CD8-positive, alpha-beta memory T cell (primary cell): ENCODE measurements at regions not wholly inside any gene's neighbourhood (a gene's known extent, or its start where the extent isn't known, plus 50 kb on each side); places are given as distances from the start of the nearest gene placed in this dataset.

Experiments
- CTCF ChIA-PET: fragments of 350-600 bp; sonication (Branson Sonifier 250); formaldehyde crosslinking; loops from one replicate; lab custom pipeline; 2021; ENCODE audit warnings: antibody characterized with exemption; lab: Charles Lee
- POLR2A ChIA-PET: fragments of 350-600 bp; sonication (Branson Sonifier 250); formaldehyde crosslinking; loops from one replicate; lab custom pipeline; 2021; ENCODE audit warnings: antibody characterized with exemption; lab: Charles Lee
- DNase-seq, 5 donors: peaks; one replicate each; pipeline versions ENCODE4 v3.0.0 to v3.0.0-alpha.2; 2020 to 2022; ENCODE audit warnings: mixed read lengths in 1 of 5
- H3K27ac ChIP-seq: one replicate; pipeline ENCODE4 v1.7.0; 2013; ENCODE audit warnings: low read depth, mild to moderate bottlenecking, low read length, moderate library complexity
- H3K27me3 ChIP-seq: 2 replicates; pipeline ENCODE4 v1.7.0; 2013; ENCODE audit warnings: low read length, mild to moderate bottlenecking; ENCODE audit not compliant: insufficient read depth, poor library complexity, severe bottlenecking
- H3K36me3 ChIP-seq: 2 replicates; pipeline ENCODE4 v1.7.0; 2013; ENCODE audit warnings: mild to moderate bottlenecking, low read length, moderate library complexity; ENCODE audit not compliant: insufficient read depth
- H3K4me1 ChIP-seq: 2 replicates; pipeline ENCODE4 v1.7.0; 2013; ENCODE audit warnings: mild to moderate bottlenecking, low read length, moderate library complexity; ENCODE audit not compliant: insufficient read depth
- H3K4me3 ChIP-seq: 2 replicates; pipeline ENCODE4 v1.7.0; 2013; ENCODE audit warnings: mild to moderate bottlenecking, low read length
- H3K9me3 ChIP-seq: 2 replicates; pipeline ENCODE4 v1.7.0; 2013; ENCODE audit warnings: mild to moderate bottlenecking, low read length
- H3K27ac Mint-ChIP-seq, 8 donors: one replicate each; pipeline ENCODE4 v1.8.0; 2020 to 2021; ENCODE audit warnings: mixed read lengths in 8 of 8, mild to moderate bottlenecking in 6 of 8, inconsistent platforms in 3 of 8, moderate library complexity in 3 of 8
- H3K27me3 Mint-ChIP-seq, 2 donors: one replicate each; pipeline ENCODE4 v1.8.0; 2020 to 2021; ENCODE audit warnings: mixed read lengths in 2 of 2, mild to moderate bottlenecking in 1 of 2, moderate library complexity in 1 of 2
- H3K36me3 Mint-ChIP-seq, 3 donors: one replicate each; pipeline ENCODE4 v1.8.0; 2020 to 2021; ENCODE audit warnings: mixed read lengths in 3 of 3, inconsistent platforms in 1 of 3, mild to moderate bottlenecking in 1 of 3
- H3K4me1 Mint-ChIP-seq, 3 donors: one replicate each; pipeline ENCODE4 v1.8.0; 2020 to 2021; ENCODE audit warnings: mixed read lengths in 3 of 3, inconsistent platforms in 1 of 3, mild to moderate bottlenecking in 1 of 3
- H3K4me3 Mint-ChIP-seq, 7 donors: one replicate each; pipeline ENCODE4 v1.8.0; 2020 to 2021; ENCODE audit warnings: mixed read lengths in 7 of 7, mild to moderate bottlenecking in 6 of 7, moderate library complexity in 4 of 7, inconsistent platforms in 2 of 7
- H3K9me3 Mint-ChIP-seq, 5 donors: one replicate each; pipeline ENCODE4 v1.8.0; 2020 to 2022; ENCODE audit warnings: mixed read lengths in 5 of 5, mild to moderate bottlenecking in 3 of 5, moderate library complexity in 2 of 5, inconsistent platforms in 1 of 5

GRCh38 chr2:238573065-238573778 is 146.5 kb downstream of the ASB1 start:
- no peak overlapping the region for H3K4me3 ChIP-seq
- Mint-ChIP-seq H3K4me1 (no peaks in the 10 kb centered on the region), H3K27ac (no peak overlapping the region), H3K9me3 (peaks cover 0 to 1% (median 0%) of the 10 kb centered on the region in 5 donors), H3K27me3 (peaks cover 0 to 2% of the 10 kb centered on the region in 2 donors), H3K4me3 (no peak overlapping the region), H3K36me3 (no peaks in the 10 kb centered on the region)
- H3K27ac ChIP-seq = no peak overlapping the region
- CTCF ChIA-PET = no interaction called here
- no peak for DNase-seq
- no peaks in the 10 kb centered on the region for H3K4me1 ChIP-seq
- no peaks in the 10 kb centered on the region for H3K9me3 ChIP-seq
- no peaks in the 10 kb centered on the region for H3K27me3 ChIP-seq
- POLR2A ChIA-PET = no interaction called here
- no peaks in the 10 kb centered on the region for H3K36me3 ChIP-seq

GRCh38 chr2:238573916-238574315 is 147.2 kb downstream of the ASB1 start:
- H3K4me1 ChIP-seq = no peaks in the 10 kb centered on the region
- CTCF ChIA-PET = no interaction called here
- no peak for DNase-seq
- Mint-ChIP-seq H3K36me3 (no peaks in the 10 kb centered on the region), H3K4me1 (no peaks in the 10 kb centered on the region), H3K9me3 (peaks cover 0 to 1% (median 0%) of the 10 kb centered on the region in 5 donors), H3K27me3 (peaks cover 0 to 2% of the 10 kb centered on the region in 2 donors), H3K27ac (no peak overlapping the region), H3K4me3 (no peak overlapping the region)
- H3K36me3 ChIP-seq = no peaks in the 10 kb centered on the region
- no peak overlapping the region for H3K4me3 ChIP-seq
- H3K27me3 ChIP-seq = no peaks in the 10 kb centered on the region
- H3K9me3 ChIP-seq = no peaks in the 10 kb centered on the region
- POLR2A ChIA-PET = no interaction called here
- H3K27ac ChIP-seq = no peak overlapping the region

GRCh38 chr2:238574490-238575271 is 148.0 kb downstream of the ASB1 start:
- no peak overlapping the region for H3K27ac ChIP-seq
- Mint-ChIP-seq H3K27me3 (peaks cover 3 to 6% of the 10 kb centered on the region in 2 donors), H3K36me3 (no peaks in the 10 kb centered on the region), H3K4me1 (no peaks in the 10 kb centered on the region), H3K9me3 (peaks cover 0 to 2% (median 0%) of the 10 kb centered on the region in 5 donors), H3K4me3 (no peak overlapping the region), H3K27ac (no peak overlapping the region)
- ChIA-PET POLR2A (no interaction called here), CTCF (no interaction called here)
- no peaks in the 10 kb centered on the region for H3K9me3 ChIP-seq
- H3K36me3 ChIP-seq = no peaks in the 10 kb centered on the region
- no peak for DNase-seq
- H3K27me3 ChIP-seq = no peaks in the 10 kb centered on the region
- no peak overlapping the region for H3K4me3 ChIP-seq
- H3K4me1 ChIP-seq = no peaks in the 10 kb centered on the region

GRCh38 chr2:238576674-238577073 is 149.9 kb downstream of the ASB1 start:
- peaks cover 0 to 3% (median 0%) of the 10 kb centered on the region in 5 donors for H3K9me3 Mint-ChIP-seq
- no peaks in the 10 kb centered on the region for H3K4me1 Mint-ChIP-seq
- no peak for DNase-seq
- ChIA-PET POLR2A (no interaction called here), CTCF (no interaction called here)
- no peaks in the 10 kb centered on the region for H3K27me3 ChIP-seq
- no peak overlapping the region for H3K27ac Mint-ChIP-seq
- H3K9me3 ChIP-seq = no peaks in the 10 kb centered on the region
- peaks cover 7 to 12% of the 10 kb centered on the region in 2 donors for H3K27me3 Mint-ChIP-seq
- no peaks in the 10 kb centered on the region for H3K36me3 Mint-ChIP-seq
- no peak overlapping the region for H3K4me3 Mint-ChIP-seq
- no peaks in the 10 kb centered on the region for H3K36me3 ChIP-seq
- no peaks in the 10 kb centered on the region for H3K4me1 ChIP-seq
- no peak overlapping the region for H3K27ac ChIP-seq
- no peak overlapping the region for H3K4me3 ChIP-seq

GRCh38 chr2:238578256-238578655 is 151.5 kb downstream of the ASB1 start:
- H3K27me3 ChIP-seq = no peaks in the 10 kb centered on the region
- Mint-ChIP-seq H3K9me3 (peaks cover 0 to 3% (median 0%) of the 10 kb centered on the region in 5 donors), H3K27me3 (peaks cover 7 to 12% of the 10 kb centered on the region in 2 donors), H3K27ac (no peak overlapping the region), H3K4me1 (no peaks in the 10 kb centered on the region), H3K36me3 (no peaks in the 10 kb centered on the region), H3K4me3 (no peak overlapping the region)
- no peaks in the 10 kb centered on the region for H3K36me3 ChIP-seq
- no peak overlapping the region for H3K4me3 ChIP-seq
- no peak for DNase-seq
- no peaks in the 10 kb centered on the region for H3K4me1 ChIP-seq
- no peak overlapping the region for H3K27ac ChIP-seq
- ChIA-PET CTCF (no interaction called here), POLR2A (no interaction called here)
- H3K9me3 ChIP-seq = no peaks in the 10 kb centered on the region

- Mint-ChIP-seq H3K36me3 (no peaks in the 10 kb centered on the region), H3K27me3 (peaks cover 6 to 12% of the 10 kb centered on the region in 2 donors), H3K4me1 (no peaks in the 10 kb centered on the region), H3K9me3 (peaks cover 0 to 3% (median 0%) of the 10 kb centered on the region in 5 donors), H3K4me3 (no peak overlapping the region), H3K27ac (no peak overlapping the region)
- POLR2A ChIA-PET = no interaction called here
- no peak overlapping the region for H3K27ac ChIP-seq
- H3K27me3 ChIP-seq = no peaks in the 10 kb centered on the region
- CTCF ChIA-PET = interaction anchor here (0.6 kb wide), 1 partner anchor 12 kb away, joined by 3 read pairs; no protein-coding TSS in a partner anchor
- H3K9me3 ChIP-seq = no peaks in the 10 kb centered on the region
- H3K4me3 ChIP-seq = no peak overlapping the region
- H3K4me1 ChIP-seq = no peaks in the 10 kb centered on the region
- no peaks in the 10 kb centered on the region for H3K36me3 ChIP-seq
- no peak for DNase-seq
Observed at GRCh38 chr2:238580486-238580885, 153.8 kb downstream of the ASB1 start.

- CTCF ChIA-PET = no interaction called here
- H3K27me3 Mint-ChIP-seq = peaks cover 6 to 12% of the 10 kb centered on the region in 2 donors
- no peaks in the 10 kb centered on the region for H3K27me3 ChIP-seq
Observed at GRCh38 chr2:238581126-238581525, 154.4 kb downstream of the ASB1 start.

GRCh38 chr2:238582159-238582558 is 155.4 kb downstream of the ASB1 start:
- CTCF ChIA-PET = no interaction called here
- H3K27ac Mint-ChIP-seq = no peak overlapping the region

More at GRCh38 chr2:238581126-238581525, 154.4 kb downstream of the ASB1 start:
- no peaks in the 10 kb centered on the region for H3K4me1 ChIP-seq
- Mint-ChIP-seq H3K4me3 (no peak overlapping the region), H3K9me3 (peaks cover 0 to 2% (median 0%) of the 10 kb centered on the region in 5 donors), H3K36me3 (no peaks in the 10 kb centered on the region), H3K27ac (no peak overlapping the region), H3K4me1 (no peaks in the 10 kb centered on the region)
- no peak for DNase-seq
- no peaks in the 10 kb centered on the region for H3K36me3 ChIP-seq
- no peaks in the 10 kb centered on the region for H3K9me3 ChIP-seq
- POLR2A ChIA-PET = no interaction called here
- H3K4me3 ChIP-seq = no peak overlapping the region
- no peak overlapping the region for H3K27ac ChIP-seq

More at GRCh38 chr2:238582159-238582558, 155.4 kb downstream of the ASB1 start:
- H3K4me1 Mint-ChIP-seq = no peaks in the 10 kb centered on the region
- Histone ChIP-seq H3K27me3 (no peaks in the 10 kb centered on the region), H3K9me3 (no peaks in the 10 kb centered on the region), H3K4me1 (no peaks in the 10 kb centered on the region), H3K4me3 (no peak overlapping the region), H3K27ac (no peak overlapping the region), H3K36me3 (no peaks in the 10 kb centered on the region)
- no peak for DNase-seq
- H3K27me3 Mint-ChIP-seq = peaks cover 6 to 12% of the 10 kb centered on the region in 2 donors
- H3K36me3 Mint-ChIP-seq = no peaks in the 10 kb centered on the region
- peaks cover 0 to 2% (median 0%) of the 10 kb centered on the region in 5 donors for H3K9me3 Mint-ChIP-seq
- no peak overlapping the region for H3K4me3 Mint-ChIP-seq
- POLR2A ChIA-PET = no interaction called here
